ENCODE measurements at regions not wholly inside any gene's neighbourhood (a gene's known extent, or its start where the extent isn't known, plus 50 kb on each side); places are given as distances from the start of the nearest gene placed in this dataset.

- TF ChIP-seq RAD21 (CRISPR knock-in tag; conservative IDR thresholded peaks at IDR 0.05 in 1 of 2, IDR thresholded peaks at IDR 0.05 in 1 of 2) (peak; percentile 26 to 55), NCOA4 (IDR thresholded peaks at IDR 0.05; ENCODE audit: partially characterized antibody) (no peak), ZBTB49 (CRISPR knock-in tag; IDR thresholded peaks at IDR 0.05; ENCODE audit: borderline replicate concordance) (no peak), FOS (IDR thresholded peaks at IDR 0.05; ENCODE audit: extremely low read depth, insufficient read length) (no peak), TEAD4 (IDR thresholded peaks at IDR 0.05; ENCODE audit: low read length) (no peak), TEAD4 (CRISPR knock-in tag; IDR thresholded peaks at IDR 0.05; ENCODE audit: borderline replicate concordance) (no peak), CCAR2 (IDR thresholded peaks at IDR 0.05; ENCODE audit: low read depth, low read length) (no peak), RERE (CRISPR knock-in tag; IDR thresholded peaks at IDR 0.05; ENCODE audit: borderline replicate concordance) (no peak), WHSC1 (IDR thresholded peaks at IDR 0.05; ENCODE audit: low read length) (no peak), EP300 (IDR thresholded peaks at IDR 0.05; ENCODE audit: low read length) (no peak), KDM4B (IDR thresholded peaks at IDR 0.05; ENCODE audit: borderline replicate concordance in 2 of 2, low read depth in 1 of 2) (no peak), FOSL1 (tag; conservative IDR thresholded peaks at IDR 0.05) (no peak), ETV6 (IDR thresholded peaks at IDR 0.05; ENCODE audit: borderline replicate concordance in 1 of 2, low read depth in 2 of 2, low read length in 1 of 2) (no peak), ETV6 (CRISPR knock-in tag; IDR thresholded peaks at IDR 0.05; ENCODE audit: borderline replicate concordance) (no peak)
- TF ChIP-seq, protein P1, sequence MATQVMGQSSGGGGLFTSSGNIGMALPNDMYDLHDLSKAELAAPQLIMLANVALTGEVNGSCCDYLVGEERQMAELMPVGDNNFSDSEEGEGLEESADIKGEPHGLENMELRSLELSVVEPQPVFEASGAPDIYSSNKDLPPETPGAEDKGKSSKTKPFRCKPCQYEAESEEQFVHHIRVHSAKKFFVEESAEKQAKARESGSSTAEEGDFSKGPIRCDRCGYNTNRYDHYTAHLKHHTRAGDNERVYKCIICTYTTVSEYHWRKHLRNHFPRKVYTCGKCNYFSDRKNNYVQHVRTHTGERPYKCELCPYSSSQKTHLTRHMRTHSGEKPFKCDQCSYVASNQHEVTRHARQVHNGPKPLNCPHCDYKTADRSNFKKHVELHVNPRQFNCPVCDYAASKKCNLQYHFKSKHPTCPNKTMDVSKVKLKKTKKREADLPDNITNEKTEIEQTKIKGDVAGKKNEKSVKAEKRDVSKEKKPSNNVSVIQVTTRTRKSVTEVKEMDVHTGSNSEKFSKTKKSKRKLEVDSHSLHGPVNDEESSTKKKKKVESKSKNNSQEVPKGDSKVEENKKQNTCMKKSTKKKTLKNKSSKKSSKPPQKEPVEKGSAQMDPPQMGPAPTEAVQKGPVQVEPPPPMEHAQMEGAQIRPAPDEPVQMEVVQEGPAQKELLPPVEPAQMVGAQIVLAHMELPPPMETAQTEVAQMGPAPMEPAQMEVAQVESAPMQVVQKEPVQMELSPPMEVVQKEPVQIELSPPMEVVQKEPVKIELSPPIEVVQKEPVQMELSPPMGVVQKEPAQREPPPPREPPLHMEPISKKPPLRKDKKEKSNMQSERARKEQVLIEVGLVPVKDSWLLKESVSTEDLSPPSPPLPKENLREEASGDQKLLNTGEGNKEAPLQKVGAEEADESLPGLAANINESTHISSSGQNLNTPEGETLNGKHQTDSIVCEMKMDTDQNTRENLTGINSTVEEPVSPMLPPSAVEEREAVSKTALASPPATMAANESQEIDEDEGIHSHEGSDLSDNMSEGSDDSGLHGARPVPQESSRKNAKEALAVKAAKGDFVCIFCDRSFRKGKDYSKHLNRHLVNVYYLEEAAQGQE (IDR thresholded peaks at IDR 0.05; ENCODE audit: borderline replicate concordance), result peak; percentile 28; the same call in 1 of the 2 replicates
- TF ChIP-seq, protein P1 (CRISPR knock-in tag; IDR thresholded peaks at IDR 0.05; ENCODE audit: low read depth), result no peak
- TF ChIP-seq, protein P2, sequence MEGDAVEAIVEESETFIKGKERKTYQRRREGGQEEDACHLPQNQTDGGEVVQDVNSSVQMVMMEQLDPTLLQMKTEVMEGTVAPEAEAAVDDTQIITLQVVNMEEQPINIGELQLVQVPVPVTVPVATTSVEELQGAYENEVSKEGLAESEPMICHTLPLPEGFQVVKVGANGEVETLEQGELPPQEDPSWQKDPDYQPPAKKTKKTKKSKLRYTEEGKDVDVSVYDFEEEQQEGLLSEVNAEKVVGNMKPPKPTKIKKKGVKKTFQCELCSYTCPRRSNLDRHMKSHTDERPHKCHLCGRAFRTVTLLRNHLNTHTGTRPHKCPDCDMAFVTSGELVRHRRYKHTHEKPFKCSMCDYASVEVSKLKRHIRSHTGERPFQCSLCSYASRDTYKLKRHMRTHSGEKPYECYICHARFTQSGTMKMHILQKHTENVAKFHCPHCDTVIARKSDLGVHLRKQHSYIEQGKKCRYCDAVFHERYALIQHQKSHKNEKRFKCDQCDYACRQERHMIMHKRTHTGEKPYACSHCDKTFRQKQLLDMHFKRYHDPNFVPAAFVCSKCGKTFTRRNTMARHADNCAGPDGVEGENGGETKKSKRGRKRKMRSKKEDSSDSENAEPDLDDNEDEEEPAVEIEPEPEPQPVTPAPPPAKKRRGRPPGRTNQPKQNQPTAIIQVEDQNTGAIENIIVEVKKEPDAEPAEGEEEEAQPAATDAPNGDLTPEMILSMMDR (IDR thresholded peaks at IDR 0.05 in 2 of 3, conservative IDR thresholded peaks at IDR 0.05 in 1 of 3; ENCODE audit: insufficient read depth in 2 of 3, low read depth in 1 of 3, low read length in 3 of 3), result peak; percentile 35 to 40 (median 36)
Observed at GRCh38 chr6:168150551-168151320, 71.7 kb upstream of the FRMD1 start.
